ENCODE measurements at regions not wholly inside any gene's neighbourhood (a gene's known extent, or its start where the extent isn't known, plus 50 kb on each side); places are given as distances from the start of the nearest gene placed in this dataset.
"Not testable (repeated sequence)": the region's sequence is repeated elsewhere in the genome, so short reads cannot be mapped to it uniquely, and the experiment has no call there.

- not testable (repeated sequence) for DNase-seq
These were observed 2830.5 kb downstream of the RPIA start for GRCh38 chr2:91521944-91522343.

- not testable (repeated sequence) for DNase-seq
These were observed 2831.4 kb downstream of the RPIA start for GRCh38 chr2:91522877-91523276.

GRCh38 chr2:91523751-91524150 is 2832.3 kb downstream of the RPIA start:
- DNase-seq = not testable (repeated sequence)

GRCh38 chr2:91525587-91525986 is 2834.1 kb downstream of the RPIA start:
- DNase-seq = not testable (repeated sequence)

GRCh38 chr2:91526083-91526482 is 2834.6 kb downstream of the RPIA start:
- DNase-seq = not testable (repeated sequence)

- not testable (repeated sequence) for DNase-seq
These were observed 2835.6 kb downstream of the RPIA start for GRCh38 chr2:91527056-91527455.

- DNase-seq = not testable (repeated sequence)
These were observed 2836.1 kb downstream of the RPIA start for GRCh38 chr2:91527491-91528031.

- DNase-seq = not testable (repeated sequence)
These were observed 2836.9 kb downstream of the RPIA start for GRCh38 chr2:91528361-91528760.

- DNase-seq = not testable (repeated sequence)
These were observed 2844.6 kb downstream of the RPIA start for GRCh38 chr2:91536109-91536508.

GRCh38 chr2:91536549-91537263 is 2845.2 kb downstream of the RPIA start:
- DNase-seq = not testable (repeated sequence)

GRCh38 chr2:91549316-91549715 is 2857.8 kb downstream of the RPIA start:
- DNase-seq = not testable (repeated sequence)

GRCh38 chr2:91558234-91558633 is 2866.8 kb downstream of the RPIA start:
- DNase-seq = not testable (repeated sequence)

- DNase-seq = not testable (repeated sequence)
These were observed 2867.8 kb downstream of the RPIA start for GRCh38 chr2:91559269-91559668.

- not testable (repeated sequence) for DNase-seq
These were observed 2868.6 kb downstream of the RPIA start for GRCh38 chr2:91559886-91560614.

- not testable (repeated sequence) for DNase-seq
These were observed 2870.7 kb downstream of the RPIA start for GRCh38 chr2:91562184-91562583.

GRCh38 chr2:91564700-91565099 is 2873.2 kb downstream of the RPIA start:
- DNase-seq = not testable (repeated sequence)

- not testable (repeated sequence) for DNase-seq
These were observed 2874.4 kb downstream of the RPIA start for GRCh38 chr2:91565689-91566430.

- not testable (repeated sequence) for DNase-seq
These were observed 2875.1 kb downstream of the RPIA start for GRCh38 chr2:91566611-91567010.

- DNase-seq = not testable (repeated sequence)
These were observed 2876.3 kb downstream of the RPIA start for GRCh38 chr2:91567546-91568335.

GRCh38 chr2:91568391-91569338 is 2877.2 kb downstream of the RPIA start:
- DNase-seq = not testable (repeated sequence)
